ENCODE measurements at regions not wholly inside any gene's neighbourhood (a gene's known extent, or its start where the extent isn't known, plus 50 kb on each side); places are given as distances from the start of the nearest gene placed in this dataset.

DNA sequence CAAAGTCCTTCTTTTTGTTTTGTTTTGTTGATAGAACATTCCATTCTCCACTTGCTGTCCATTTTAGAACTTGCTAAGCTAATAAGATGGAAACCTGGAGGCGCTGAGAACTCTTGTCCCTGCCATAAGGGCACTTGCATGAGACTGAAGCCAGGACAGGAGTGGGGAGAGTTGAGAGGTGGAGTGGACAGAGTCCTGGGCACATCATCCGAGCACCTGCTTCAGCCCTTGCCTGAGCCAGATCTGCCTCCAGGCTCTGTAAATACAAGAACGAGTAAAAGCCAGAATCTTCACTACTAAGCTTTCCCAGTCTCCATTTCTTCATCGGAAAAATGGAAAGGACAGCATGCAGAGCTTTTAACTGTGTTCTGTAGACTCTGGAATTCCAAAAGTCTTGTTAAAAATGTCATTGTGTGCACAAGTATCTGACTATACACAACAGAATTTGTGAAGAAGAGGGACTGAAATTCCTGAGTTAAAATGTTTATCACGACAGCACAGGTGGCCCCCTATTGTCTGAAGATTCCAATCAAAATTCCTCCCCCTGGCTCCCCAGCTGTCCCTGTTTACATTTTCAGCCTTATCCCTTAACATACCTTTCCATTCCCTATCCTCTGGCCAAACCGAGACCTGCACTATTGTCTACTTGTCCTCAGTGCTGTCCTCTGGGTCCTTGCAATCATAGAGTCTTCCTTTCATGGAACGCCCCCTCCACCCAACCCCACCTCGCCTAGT is 498.2 kb upstream of the TNP1 start:
- Histone ChIP-seq H3K4me3 (ENCODE audit: low read length) (no peak overlapping the region), H2BK120ac (ENCODE audit: low read depth, low read length) (no peak overlapping the region), H2BK15ac (replicated peaks; ENCODE audit: low read depth) (no peak overlapping the region), H3K4ac (ENCODE audit: low read depth, low read length) (no peak overlapping the region), H3K4me1 (ENCODE audit: control insufficient read depth, low read depth, low read length) (no peaks in the 10 kb centered on the region), H2BK5ac (ENCODE audit: low read length) (no peak overlapping the region), H3K18ac (ENCODE audit: low read length) (no peak overlapping the region), H3K23ac (ENCODE audit: low read length) (no peak overlapping the region), H3K27me3 (ENCODE audit: insufficient read depth, low read length, poor library complexity) (no peaks in the 10 kb centered on the region), H3K56ac (ENCODE audit: low read length) (no peak overlapping the region), H2AK5ac (ENCODE audit: low read length) (no peak overlapping the region), H4K5ac (ENCODE audit: low read length) (no peak overlapping the region), H4K8ac (ENCODE audit: low read depth, low read length) (no peak overlapping the region), H3K9ac (ENCODE audit: low read length) (no peak overlapping the region), H3K79me1 (ENCODE audit: low read length) (no peaks in the 10 kb centered on the region), H3K36me3 (ENCODE audit: control insufficient read depth, insufficient read depth, low read length) (no peaks in the 10 kb centered on the region), H3K27ac (ENCODE audit: low read depth, low read length) (peak overlapping the region; percentile 65), H3K4me2 (ENCODE audit: low read length) (no peak overlapping the region), H3K79me2 (ENCODE audit: control insufficient read depth, insufficient read depth, low read length) (no peaks in the 10 kb centered on the region)
- peak; percentile 70 for DNase-seq
- WGBS (ENCODE audit: extremely low coverage, insufficient coverage, low lambda C conversion rate): no CpG with 5 or more reads among the region's 8 CpGs

- Histone ChIP-seq H3K18ac (ENCODE audit: low read length) (peak overlapping the region; percentile 4), H3K9ac (ENCODE audit: low read length) (no peak overlapping the region), H4K8ac (ENCODE audit: low read depth, low read length) (no peak overlapping the region), H3K4me1 (ENCODE audit: control insufficient read depth, low read depth, low read length) (no peaks in the 10 kb centered on the region), H2BK5ac (ENCODE audit: low read length) (no peak overlapping the region), H3K79me2 (ENCODE audit: control insufficient read depth, insufficient read depth, low read length) (no peaks in the 10 kb centered on the region), H3K79me1 (ENCODE audit: low read length) (no peaks in the 10 kb centered on the region), H2AK5ac (ENCODE audit: low read length) (no peak overlapping the region), H3K4me2 (ENCODE audit: low read length) (no peak overlapping the region), H2BK15ac (replicated peaks; ENCODE audit: low read depth) (no peak overlapping the region), H3K4ac (ENCODE audit: low read depth, low read length) (no peak overlapping the region), H3K56ac (ENCODE audit: low read length) (no peak overlapping the region), H2BK120ac (ENCODE audit: low read depth, low read length) (peak overlapping the region; percentile 13), H3K36me3 (ENCODE audit: control insufficient read depth, insufficient read depth, low read length) (no peaks in the 10 kb centered on the region), H3K4me3 (ENCODE audit: low read length) (no peak overlapping the region), H3K23ac (ENCODE audit: low read length) (no peak overlapping the region), H4K5ac (ENCODE audit: low read length) (no peak overlapping the region), H3K27me3 (ENCODE audit: insufficient read depth, low read length, poor library complexity) (no peaks in the 10 kb centered on the region), H3K27ac (ENCODE audit: low read depth, low read length) (no peak overlapping the region)
- no CpG with 5 or more reads among the region's 7 CpGs for WGBS (ENCODE audit: extremely low coverage, insufficient coverage, low lambda C conversion rate)
- no peak for DNase-seq
Measured at GRCh38 chr2:217356781-217357180, 496.9 kb upstream of the TNP1 start.

DNA sequence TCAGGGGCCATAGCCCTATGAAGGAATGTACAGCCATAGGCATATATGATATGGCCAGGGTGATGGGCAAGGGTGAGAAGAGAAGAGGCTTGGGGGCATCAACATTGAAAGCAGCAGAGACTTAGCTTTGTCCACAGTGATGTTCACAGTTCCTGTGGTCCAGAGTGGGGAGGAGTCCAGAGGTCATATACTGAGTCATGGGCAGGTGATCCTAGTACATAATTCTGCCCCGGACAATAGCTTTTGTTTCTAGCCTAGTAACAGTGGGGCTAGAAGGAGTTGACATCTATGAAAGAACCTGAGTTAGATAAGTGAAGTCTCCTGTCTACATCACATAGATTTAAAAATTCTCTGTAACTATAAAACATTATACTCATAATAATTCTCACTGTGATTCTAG is 496.3 kb upstream of the TNP1 start:
- H4K8ac ChIP-seq (ENCODE audit: low read depth, low read length): no peak overlapping the region
- H3K4me2 ChIP-seq (ENCODE audit: low read length): no peak overlapping the region
- no CpG with 5 or more reads among the region's 1 CpG for WGBS (ENCODE audit: extremely low coverage, insufficient coverage, low lambda C conversion rate)
- no peak for DNase-seq
- H3K79me1 ChIP-seq (ENCODE audit: low read length): no peaks in the 10 kb centered on the region
- no peak overlapping the region for H3K27ac ChIP-seq (ENCODE audit: low read depth, low read length)
- no peak overlapping the region for H3K9ac ChIP-seq (ENCODE audit: low read length)
- H3K79me2 ChIP-seq (ENCODE audit: control insufficient read depth, insufficient read depth, low read length): no peaks in the 10 kb centered on the region
- H2BK15ac ChIP-seq (replicated peaks; ENCODE audit: low read depth): no peak overlapping the region
- H3K18ac ChIP-seq (ENCODE audit: low read length): no peak overlapping the region
- no peak overlapping the region for H2BK120ac ChIP-seq (ENCODE audit: low read depth, low read length)
- H2BK5ac ChIP-seq (ENCODE audit: low read length): no peak overlapping the region
- H3K23ac ChIP-seq (ENCODE audit: low read length): no peak overlapping the region
- no peaks in the 10 kb centered on the region for H3K4me1 ChIP-seq (ENCODE audit: control insufficient read depth, low read depth, low read length)
- H3K27me3 ChIP-seq (ENCODE audit: insufficient read depth, low read length, poor library complexity): no peaks in the 10 kb centered on the region
- H3K4ac ChIP-seq (ENCODE audit: low read depth, low read length): no peak overlapping the region
- H4K5ac ChIP-seq (ENCODE audit: low read length): no peak overlapping the region
- H3K4me3 ChIP-seq (ENCODE audit: low read length): no peak overlapping the region
- H2AK5ac ChIP-seq (ENCODE audit: low read length): no peak overlapping the region
- H3K56ac ChIP-seq (ENCODE audit: low read length): no peak overlapping the region
- no peaks in the 10 kb centered on the region for H3K36me3 ChIP-seq (ENCODE audit: control insufficient read depth, insufficient read depth, low read length)

DNA sequence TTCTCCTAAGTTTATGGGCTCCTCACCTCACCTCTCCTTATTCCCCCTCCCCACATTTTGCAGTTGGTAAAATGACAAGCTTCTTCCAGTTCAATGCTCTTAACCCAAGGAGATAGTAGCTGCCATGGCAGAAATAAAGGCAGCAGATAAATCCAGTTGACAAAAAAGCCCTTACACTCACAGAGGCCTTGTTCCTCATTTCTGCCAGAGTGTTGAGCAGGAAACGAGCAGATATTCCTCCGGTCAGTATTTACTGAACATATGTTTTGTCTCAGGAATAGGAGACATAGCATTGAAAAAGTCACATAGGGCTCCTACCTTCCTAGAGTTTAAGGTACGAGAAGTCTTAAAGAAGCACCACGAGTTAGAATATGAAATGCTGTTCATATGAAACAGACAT is 493.7 kb upstream of the TNP1 start:
- no CpG with 5 or more reads among the region's 4 CpGs for WGBS (ENCODE audit: extremely low coverage, insufficient coverage, low lambda C conversion rate)
- DNase-seq: no peak

GRCh38 chr2:217351378-217351777 is 491.5 kb upstream of the TNP1 start:
- no peak overlapping the region for H2BK15ac ChIP-seq (replicated peaks; ENCODE audit: low read depth)
- no peaks in the 10 kb centered on the region for H3K4me1 ChIP-seq (ENCODE audit: control insufficient read depth, low read depth, low read length)
- no peak overlapping the region for H2BK120ac ChIP-seq (ENCODE audit: low read depth, low read length)
- H3K4me2 ChIP-seq (ENCODE audit: low read length): no peak overlapping the region
- H3K9ac ChIP-seq (ENCODE audit: low read length): no peak overlapping the region
- no peak overlapping the region for H3K18ac ChIP-seq (ENCODE audit: low read length)
- H3K23ac ChIP-seq (ENCODE audit: low read length): no peak overlapping the region
- H2AK5ac ChIP-seq (ENCODE audit: low read length): no peak overlapping the region
- no peak overlapping the region for H3K4me3 ChIP-seq (ENCODE audit: low read length)
- WGBS (ENCODE audit: extremely low coverage, insufficient coverage, low lambda C conversion rate): no CpG with 5 or more reads among the region's 5 CpGs
- H3K56ac ChIP-seq (ENCODE audit: low read length): no peak overlapping the region
- no peak overlapping the region for H3K27ac ChIP-seq (ENCODE audit: low read depth, low read length)
- H4K8ac ChIP-seq (ENCODE audit: low read depth, low read length): no peak overlapping the region
- no peak overlapping the region for H2BK5ac ChIP-seq (ENCODE audit: low read length)
- H4K5ac ChIP-seq (ENCODE audit: low read length): no peak overlapping the region
- H3K36me3 ChIP-seq (ENCODE audit: control insufficient read depth, insufficient read depth, low read length): no peaks in the 10 kb centered on the region
- H3K4ac ChIP-seq (ENCODE audit: low read depth, low read length): no peak overlapping the region
- DNase-seq: no peak
- no peaks in the 10 kb centered on the region for H3K27me3 ChIP-seq (ENCODE audit: insufficient read depth, low read length, poor library complexity)
- no peaks in the 10 kb centered on the region for H3K79me1 ChIP-seq (ENCODE audit: low read length)
- H3K79me2 ChIP-seq (ENCODE audit: control insufficient read depth, insufficient read depth, low read length): no peaks in the 10 kb centered on the region

More for the DNA sequence above, 493.7 kb upstream of the TNP1 start:
- Histone ChIP-seq H3K79me1 (ENCODE audit: low read length) (no peaks in the 10 kb centered on the region), H3K23ac (ENCODE audit: low read length) (no peak overlapping the region), H3K4me1 (ENCODE audit: control insufficient read depth, low read depth, low read length) (no peaks in the 10 kb centered on the region), H2BK15ac (replicated peaks; ENCODE audit: low read depth) (no peak overlapping the region), H3K56ac (ENCODE audit: low read length) (no peak overlapping the region), H3K27ac (ENCODE audit: low read depth, low read length) (no peak overlapping the region), H2BK120ac (ENCODE audit: low read depth, low read length) (no peak overlapping the region), H3K4me2 (ENCODE audit: low read length) (no peak overlapping the region), H3K4ac (ENCODE audit: low read depth, low read length) (no peak overlapping the region), H3K4me3 (ENCODE audit: low read length) (no peak overlapping the region), H3K79me2 (ENCODE audit: control insufficient read depth, insufficient read depth, low read length) (no peaks in the 10 kb centered on the region), H4K5ac (ENCODE audit: low read length) (no peak overlapping the region), H3K36me3 (ENCODE audit: control insufficient read depth, insufficient read depth, low read length) (no peaks in the 10 kb centered on the region), H3K27me3 (ENCODE audit: insufficient read depth, low read length, poor library complexity) (no peaks in the 10 kb centered on the region), H4K8ac (ENCODE audit: low read depth, low read length) (no peak overlapping the region), H2AK5ac (ENCODE audit: low read length) (no peak overlapping the region), H3K18ac (ENCODE audit: low read length) (no peak overlapping the region), H2BK5ac (ENCODE audit: low read length) (no peak overlapping the region), H3K9ac (ENCODE audit: low read length) (no peak overlapping the region)

DNA sequence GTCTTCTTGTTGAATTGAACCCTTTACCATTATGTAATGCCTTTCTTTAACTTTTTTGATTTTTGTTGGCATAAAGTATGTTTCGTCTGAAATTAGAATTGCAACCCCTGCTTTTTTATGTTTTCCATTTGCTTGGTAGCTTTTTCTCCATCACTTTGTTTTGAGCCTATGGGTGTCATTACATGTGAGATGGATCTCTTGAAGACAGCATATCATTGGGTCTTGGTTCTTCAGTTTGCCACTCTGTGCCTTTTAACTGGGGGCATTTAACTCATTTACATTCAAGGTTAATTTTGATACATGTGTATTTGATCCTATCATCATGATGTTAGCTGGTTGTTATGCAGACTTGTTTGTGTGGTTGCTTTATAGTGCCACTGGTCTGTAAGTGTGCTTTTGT is 489.4 kb upstream of the TNP1 start:
- Histone ChIP-seq H4K5ac (ENCODE audit: low read length) (no peak overlapping the region), H3K27ac (ENCODE audit: low read depth, low read length) (no peak overlapping the region), H2AK5ac (ENCODE audit: low read length) (no peak overlapping the region), H3K79me2 (ENCODE audit: control insufficient read depth, insufficient read depth, low read length) (no peaks in the 10 kb centered on the region), H3K36me3 (ENCODE audit: control insufficient read depth, insufficient read depth, low read length) (no peaks in the 10 kb centered on the region), H2BK5ac (ENCODE audit: low read length) (no peak overlapping the region), H3K4ac (ENCODE audit: low read depth, low read length) (no peak overlapping the region), H3K4me3 (ENCODE audit: low read length) (no peak overlapping the region), H4K8ac (ENCODE audit: low read depth, low read length) (no peak overlapping the region), H3K27me3 (ENCODE audit: insufficient read depth, low read length, poor library complexity) (no peaks in the 10 kb centered on the region), H3K56ac (ENCODE audit: low read length) (no peak overlapping the region), H2BK15ac (replicated peaks; ENCODE audit: low read depth) (no peak overlapping the region), H2BK120ac (ENCODE audit: low read depth, low read length) (no peak overlapping the region), H3K9ac (ENCODE audit: low read length) (no peak overlapping the region), H3K23ac (ENCODE audit: low read length) (no peak overlapping the region), H3K79me1 (ENCODE audit: low read length) (no peaks in the 10 kb centered on the region), H3K4me1 (ENCODE audit: control insufficient read depth, low read depth, low read length) (no peaks in the 10 kb centered on the region), H3K18ac (ENCODE audit: low read length) (no peak overlapping the region), H3K4me2 (ENCODE audit: low read length) (no peak overlapping the region)
- no CpG with 5 or more reads among the region's 1 CpG for WGBS (ENCODE audit: extremely low coverage, insufficient coverage, low lambda C conversion rate)
- no peak for DNase-seq
